ENCODE measurements at regions not wholly inside any gene's neighbourhood (a gene's known extent, or its start where the extent isn't known, plus 50 kb on each side); places are given as distances from the start of the nearest gene placed in this dataset.

- TF ChIP-seq JUND (IDR thresholded peaks at IDR 0.05; ENCODE audit: low read length), result no peak
- TF ChIP-seq CHD1 (IDR thresholded peaks at IDR 0.05; ENCODE audit: low read depth, low read length), result no peak
- TF ChIP-seq, protein P1, sequence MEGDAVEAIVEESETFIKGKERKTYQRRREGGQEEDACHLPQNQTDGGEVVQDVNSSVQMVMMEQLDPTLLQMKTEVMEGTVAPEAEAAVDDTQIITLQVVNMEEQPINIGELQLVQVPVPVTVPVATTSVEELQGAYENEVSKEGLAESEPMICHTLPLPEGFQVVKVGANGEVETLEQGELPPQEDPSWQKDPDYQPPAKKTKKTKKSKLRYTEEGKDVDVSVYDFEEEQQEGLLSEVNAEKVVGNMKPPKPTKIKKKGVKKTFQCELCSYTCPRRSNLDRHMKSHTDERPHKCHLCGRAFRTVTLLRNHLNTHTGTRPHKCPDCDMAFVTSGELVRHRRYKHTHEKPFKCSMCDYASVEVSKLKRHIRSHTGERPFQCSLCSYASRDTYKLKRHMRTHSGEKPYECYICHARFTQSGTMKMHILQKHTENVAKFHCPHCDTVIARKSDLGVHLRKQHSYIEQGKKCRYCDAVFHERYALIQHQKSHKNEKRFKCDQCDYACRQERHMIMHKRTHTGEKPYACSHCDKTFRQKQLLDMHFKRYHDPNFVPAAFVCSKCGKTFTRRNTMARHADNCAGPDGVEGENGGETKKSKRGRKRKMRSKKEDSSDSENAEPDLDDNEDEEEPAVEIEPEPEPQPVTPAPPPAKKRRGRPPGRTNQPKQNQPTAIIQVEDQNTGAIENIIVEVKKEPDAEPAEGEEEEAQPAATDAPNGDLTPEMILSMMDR (IDR thresholded peaks at IDR 0.05; ENCODE audit: control extremely low read depth in 1 of 3, insufficient read depth in 1 of 3, low read depth in 1 of 3, low read length in 3 of 3), result no peak
- TF ChIP-seq EZH2 (IDR thresholded peaks at IDR 0.05; ENCODE audit: low read depth, low read length, severe bottlenecking), result no peak
- no peak for TF ChIP-seq POLR2A (IDR thresholded peaks at IDR 0.05; ENCODE audit: control extremely low read depth in 1 of 2, low read depth in 2 of 2, low read length in 2 of 2)
- no peak for TF ChIP-seq EP300 (IDR thresholded peaks at IDR 0.05; ENCODE audit: borderline replicate concordance in 1 of 2, low read depth in 2 of 2, low read length in 2 of 2)
- no peak for TF ChIP-seq BRCA1 (IDR thresholded peaks at IDR 0.05; ENCODE audit: low read depth, low read length)
- TF ChIP-seq BACH1 (IDR thresholded peaks at IDR 0.05; ENCODE audit: low read length), result no peak
Observed at GRCh38 chr5:12743582-12743981, 839.3 kb upstream of the CTNND2 start.

Data from H1 (cell line).